Activated CD8-positive, alpha-beta T cell treated with anti-CD3 and anti-CD28 coated beads, Interleukin-2, amount 10 ng/mL, durations not matched to agents 7 days and 5 days (primary cell): ENCODE measurements at regions not wholly inside any gene's neighbourhood (a gene's known extent, or its start where the extent isn't known, plus 50 kb on each side); places are given as distances from the start of the nearest gene placed in this dataset.

Experiments used
- ATAC-seq: fragments of 150-1000 bp; cut with Tn5 transposase; one replicate; pipeline ENCODE4 v1.10.0; 2021; ENCODE audit warnings: moderate library complexity
- CTCF ChIA-PET: fragments of 350-600 bp; sonication (Branson Sonifier 250); formaldehyde crosslinking; loops from one replicate; lab custom pipeline; 2021; ENCODE audit warnings: antibody characterized with exemption; lab: Charles Lee
- POLR2A ChIA-PET: fragments of 350-600 bp; sonication (Branson Sonifier 250); formaldehyde crosslinking; loops from one replicate; lab custom pipeline; 2021; ENCODE audit warnings: antibody characterized with exemption; lab: Charles Lee
- DNase-seq: peaks from one replicate; pipeline ENCODE4 v3.0.0-alpha.2; 2020
- H3K27ac Mint-ChIP-seq: one replicate; pipeline ENCODE4 v1.8.0; 2021; ENCODE audit warnings: mild to moderate bottlenecking, mixed read lengths
- H3K27me3 Mint-ChIP-seq: one replicate; pipeline ENCODE4 v1.8.0; 2021; ENCODE audit warnings: low read depth, mixed read lengths
- H3K36me3 Mint-ChIP-seq: one replicate; pipeline ENCODE4 v1.8.0; 2021; ENCODE audit warnings: low read depth, mixed read lengths
- H3K4me1 Mint-ChIP-seq: one replicate; pipeline ENCODE4 v1.8.0; 2021; ENCODE audit warnings: low read depth, mixed read lengths
- H3K4me3 Mint-ChIP-seq: one replicate; pipeline ENCODE4 v1.8.0; 2021; ENCODE audit warnings: mild to moderate bottlenecking, mixed read lengths
- H3K9me3 Mint-ChIP-seq: one replicate; pipeline ENCODE4 v1.8.0; 2022; ENCODE audit warnings: mixed read lengths; ENCODE audit not compliant: insufficient read depth

DNA sequence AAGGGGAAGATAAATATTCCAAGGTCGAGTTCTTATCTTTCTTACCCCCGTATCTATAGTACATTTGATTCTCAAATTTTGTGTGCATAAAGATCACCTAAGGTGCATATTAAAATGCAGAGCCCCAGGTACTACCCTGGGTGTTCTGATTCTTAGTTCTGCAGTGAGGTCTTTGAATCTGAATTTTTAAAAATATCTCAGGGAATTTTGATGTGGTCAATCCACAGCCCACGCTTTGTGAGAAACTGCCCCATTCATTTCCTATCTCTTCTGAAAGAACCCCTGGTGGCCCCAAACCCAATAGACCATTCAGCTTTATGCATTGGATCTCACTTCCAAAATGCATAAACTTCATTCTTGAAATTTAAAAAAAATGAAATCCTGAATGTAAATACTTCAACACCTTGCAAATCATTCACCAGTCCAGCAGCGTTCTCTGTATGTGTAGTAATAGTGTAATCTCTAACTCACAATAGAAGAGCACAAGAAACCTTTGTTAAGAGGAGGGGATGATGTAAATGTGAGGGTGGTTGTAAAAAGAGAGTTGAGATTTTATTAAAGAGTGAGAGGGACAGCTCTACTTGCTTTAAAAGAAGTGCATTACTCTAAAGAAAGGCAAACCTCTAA is 108.8 kb upstream of the ZP4 start:
- no peak for DNase-seq
- ATAC-seq, result no peak
- POLR2A ChIA-PET, result no interaction called here
- Mint-ChIP-seq H3K36me3 (no peaks in the 10 kb centered on the region), H3K4me1 (no peaks in the 10 kb centered on the region), H3K9me3 (peaks cover 13% of the 10 kb centered on the region), H3K27ac (no peak overlapping the region), H3K4me3 (no peak overlapping the region), H3K27me3 (no peaks in the 10 kb centered on the region)
- CTCF ChIA-PET, result no interaction called here

- DNase-seq (no peak), ATAC-seq (no peak)
- Mint-ChIP-seq H3K27me3 (no peaks in the 10 kb centered on the region), H3K9me3 (peaks cover 13% of the 10 kb centered on the region), H3K36me3 (no peaks in the 10 kb centered on the region), H3K27ac (no peak overlapping the region), H3K4me3 (no peak overlapping the region), H3K4me1 (no peaks in the 10 kb centered on the region)
- POLR2A ChIA-PET, result no interaction called here
- CTCF ChIA-PET, result no interaction called here
Observed at GRCh38 chr1:237998581-237998980, 107.9 kb upstream of the ZP4 start.

GRCh38 chr1:237983496-237983895 is 92.8 kb upstream of the ZP4 start:
- DNase-seq (no peak), ATAC-seq (no peak)
- ChIA-PET CTCF (no interaction called here), POLR2A (no interaction called here)
- Mint-ChIP-seq H3K27ac (no peak overlapping the region), H3K27me3 (no peaks in the 10 kb centered on the region), H3K4me3 (no peak overlapping the region), H3K36me3 (no peaks in the 10 kb centered on the region), H3K9me3 (no peaks in the 10 kb centered on the region), H3K4me1 (no peaks in the 10 kb centered on the region)

DNA sequence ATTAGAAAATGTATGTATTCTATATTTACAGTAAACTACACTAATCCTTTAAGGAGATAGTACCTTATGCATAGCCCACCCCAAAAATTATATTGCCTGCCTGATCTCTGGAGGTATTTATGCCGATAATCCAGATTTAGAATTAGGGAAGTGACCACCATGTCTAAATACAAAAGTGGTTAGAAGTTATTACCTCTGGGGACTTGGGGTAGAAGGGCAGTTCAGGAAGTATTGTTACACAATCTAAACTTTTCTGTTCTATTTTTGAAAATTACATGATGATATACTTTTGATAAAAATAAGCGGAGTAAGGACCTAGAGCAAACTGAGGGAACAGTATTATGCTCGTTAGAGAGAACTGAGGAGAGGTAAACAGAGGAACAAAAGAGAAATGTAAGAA is 90.5 kb upstream of the ZP4 start:
- ChIA-PET CTCF (no interaction called here), POLR2A (no interaction called here)
- no peak for DNase-seq
- Mint-ChIP-seq H3K4me1 (no peaks in the 10 kb centered on the region), H3K36me3 (no peaks in the 10 kb centered on the region), H3K9me3 (no peaks in the 10 kb centered on the region), H3K27ac (no peak overlapping the region), H3K27me3 (no peaks in the 10 kb centered on the region), H3K4me3 (no peak overlapping the region)
- no peak for ATAC-seq

DNA sequence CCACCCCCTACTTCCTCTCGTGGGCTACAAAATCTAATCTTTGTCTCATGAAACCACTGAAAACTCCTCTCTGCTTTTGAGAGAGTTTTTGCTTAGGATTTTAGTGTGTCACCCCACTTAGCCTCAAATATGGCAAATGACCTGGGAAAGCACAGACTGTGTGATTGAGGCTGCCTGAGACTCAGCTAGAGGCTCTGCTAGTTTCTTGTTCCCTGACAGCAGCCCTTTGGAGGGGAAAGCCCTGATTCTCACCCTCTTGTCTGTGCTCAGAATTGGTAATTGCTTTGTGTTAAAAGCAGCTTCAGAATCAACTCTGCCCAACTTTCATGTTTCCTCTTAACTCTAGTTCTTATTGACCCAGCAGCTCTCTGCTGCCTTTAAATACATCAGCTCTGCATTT is 85.6 kb upstream of the ZP4 start:
- CTCF ChIA-PET, result no interaction called here
- no peaks in the 10 kb centered on the region for H3K36me3 Mint-ChIP-seq
- H3K27ac Mint-ChIP-seq, result no peak overlapping the region

GRCh38 chr1:237975903-237976302 is 85.2 kb upstream of the ZP4 start:
- H3K4me3 Mint-ChIP-seq, result no peak overlapping the region
- no peak overlapping the region for H3K27ac Mint-ChIP-seq
- ChIA-PET CTCF (no interaction called here), POLR2A (no interaction called here)
- no peaks in the 10 kb centered on the region for H3K9me3 Mint-ChIP-seq
- H3K27me3 Mint-ChIP-seq, result no peaks in the 10 kb centered on the region
- H3K36me3 Mint-ChIP-seq, result no peaks in the 10 kb centered on the region
- no peak for ATAC-seq
- H3K4me1 Mint-ChIP-seq, result no peaks in the 10 kb centered on the region
- DNase-seq, result no peak

More for the DNA sequence above, 85.6 kb upstream of the ZP4 start:
- no peak overlapping the region for H3K4me3 Mint-ChIP-seq
- POLR2A ChIA-PET, result no interaction called here
- no peak for DNase-seq
- H3K4me1 Mint-ChIP-seq, result no peaks in the 10 kb centered on the region
- ATAC-seq, result no peak
- H3K9me3 Mint-ChIP-seq, result no peaks in the 10 kb centered on the region
- H3K27me3 Mint-ChIP-seq, result no peaks in the 10 kb centered on the region

DNA sequence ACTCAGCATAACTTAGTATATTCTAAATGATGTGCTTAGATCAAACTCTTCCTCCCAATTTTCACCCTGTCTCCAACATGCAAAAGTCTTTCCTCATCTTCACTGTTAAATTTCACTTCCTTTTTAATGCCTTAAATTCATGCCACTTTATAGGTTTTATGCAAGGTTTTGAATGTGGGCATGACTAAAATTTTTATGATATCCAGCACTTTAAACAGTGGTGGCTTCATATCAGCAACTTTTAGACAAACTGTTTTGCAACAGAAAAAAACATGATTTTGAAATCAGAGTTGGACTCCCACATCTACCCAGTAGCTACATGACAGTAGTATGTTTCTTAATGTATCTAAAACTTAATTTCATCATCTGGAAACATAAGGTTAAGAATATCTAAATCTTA is 84.7 kb upstream of the ZP4 start:
- Mint-ChIP-seq H3K27ac (no peak overlapping the region), H3K4me3 (no peak overlapping the region), H3K4me1 (no peaks in the 10 kb centered on the region), H3K36me3 (no peaks in the 10 kb centered on the region), H3K9me3 (no peaks in the 10 kb centered on the region), H3K27me3 (no peaks in the 10 kb centered on the region)
- no peak for ATAC-seq
- POLR2A ChIA-PET, result no interaction called here
- CTCF ChIA-PET, result no interaction called here
- no peak for DNase-seq

- Mint-ChIP-seq H3K4me3 (no peak overlapping the region), H3K27me3 (no peaks in the 10 kb centered on the region), H3K36me3 (no peaks in the 10 kb centered on the region), H3K4me1 (no peaks in the 10 kb centered on the region), H3K27ac (no peak overlapping the region), H3K9me3 (no peaks in the 10 kb centered on the region)
- ChIA-PET CTCF (no interaction called here), POLR2A (no interaction called here)
- ATAC-seq, result no peak
- DNase-seq, result no peak
Observed at GRCh38 chr1:237972186-237972585, 81.5 kb upstream of the ZP4 start.

DNA sequence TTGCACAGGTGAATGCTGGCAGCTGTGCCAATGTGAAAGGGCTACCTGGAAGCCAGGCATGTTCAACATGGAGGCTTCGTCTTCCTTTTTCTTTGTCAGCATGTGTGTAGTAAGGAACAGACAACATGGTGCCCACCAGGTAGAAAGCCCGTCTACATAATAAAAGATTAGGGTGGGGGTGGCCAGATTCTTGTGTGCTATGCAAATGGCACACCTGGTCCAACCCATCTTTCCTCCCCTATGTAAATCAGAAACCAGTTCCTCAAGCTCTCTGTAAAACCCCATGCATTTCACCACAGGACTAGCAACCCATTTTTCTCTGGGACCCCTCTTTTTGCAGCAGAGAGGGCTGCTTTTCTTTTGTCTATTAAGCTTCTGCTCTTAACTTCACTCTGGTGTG is 72.3 kb upstream of the ZP4 start:
- DNase-seq, result no peak
- H3K27me3 Mint-ChIP-seq, result no peaks in the 10 kb centered on the region
- H3K4me1 Mint-ChIP-seq, result no peaks in the 10 kb centered on the region
- ChIA-PET POLR2A (no interaction called here), CTCF (no interaction called here)
- no peak overlapping the region for H3K4me3 Mint-ChIP-seq
- no peak for ATAC-seq
- H3K9me3 Mint-ChIP-seq, result no peaks in the 10 kb centered on the region
- H3K27ac Mint-ChIP-seq, result no peak overlapping the region
- H3K36me3 Mint-ChIP-seq, result no peaks in the 10 kb centered on the region

DNA sequence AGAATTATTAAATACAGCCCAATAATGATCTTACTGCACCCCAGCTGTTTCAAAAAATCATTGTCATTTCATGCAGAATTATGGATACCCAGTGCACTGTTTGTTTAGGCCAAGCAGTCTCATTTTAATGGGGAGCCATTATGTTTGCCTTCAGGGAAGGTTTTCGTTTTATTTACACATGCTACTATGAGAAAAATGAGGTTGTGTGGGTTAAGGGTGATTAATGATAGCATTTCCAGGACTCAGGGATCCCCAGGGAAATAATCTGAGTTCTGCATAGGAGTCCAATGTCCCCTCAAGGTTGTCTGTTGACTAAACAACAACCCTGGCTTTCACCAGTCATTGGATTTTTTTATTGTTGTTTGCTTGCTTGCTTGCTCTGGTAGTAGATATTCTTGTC is 71.0 kb upstream of the ZP4 start:
- H3K4me3 Mint-ChIP-seq, result no peak overlapping the region
- H3K27ac Mint-ChIP-seq, result no peak overlapping the region
- no peaks in the 10 kb centered on the region for H3K27me3 Mint-ChIP-seq
- CTCF ChIA-PET, result no interaction called here
- ATAC-seq, result no peak
- no peaks in the 10 kb centered on the region for H3K4me1 Mint-ChIP-seq
- no peak for DNase-seq
- no peaks in the 10 kb centered on the region for H3K36me3 Mint-ChIP-seq
- H3K9me3 Mint-ChIP-seq, result no peaks in the 10 kb centered on the region
- POLR2A ChIA-PET, result no interaction called here

- H3K27ac Mint-ChIP-seq, result no peak overlapping the region
- DNase-seq (no peak), ATAC-seq (no peak)
- H3K27me3 Mint-ChIP-seq, result no peaks in the 10 kb centered on the region
- CTCF ChIA-PET, result no interaction called here
- H3K4me3 Mint-ChIP-seq, result no peak overlapping the region
- no peaks in the 10 kb centered on the region for H3K36me3 Mint-ChIP-seq
- H3K9me3 Mint-ChIP-seq, result no peaks in the 10 kb centered on the region
- H3K4me1 Mint-ChIP-seq, result no peaks in the 10 kb centered on the region
- POLR2A ChIA-PET, result no interaction called here
Observed at GRCh38 chr1:237959838-237960237, 69.1 kb upstream of the ZP4 start.

GRCh38 chr1:237953238-237953637 is 62.5 kb upstream of the ZP4 start:
- CTCF ChIA-PET, result no interaction called here
- POLR2A ChIA-PET, result no interaction called here
- Mint-ChIP-seq H3K36me3 (no peaks in the 10 kb centered on the region), H3K27ac (no peak overlapping the region), H3K4me3 (no peak overlapping the region), H3K9me3 (no peaks in the 10 kb centered on the region), H3K4me1 (no peaks in the 10 kb centered on the region), H3K27me3 (no peaks in the 10 kb centered on the region)
- ATAC-seq, result no peak
- no peak for DNase-seq
